Left renal pelvis (tissue), 4 donors: ENCODE measurements at regions not wholly inside any gene's neighbourhood (a gene's known extent, or its start where the extent isn't known, plus 50 kb on each side); places are given as distances from the start of the nearest gene placed in this dataset.
"Not testable (repeated sequence)": the region's sequence is repeated elsewhere in the genome, so short reads cannot be mapped to it uniquely, and the experiment has no call there.

Experiments
- DNase-seq, 4 donors: peaks; one replicate each; pipeline ENCODE4 v3.0.0-alpha.2; 2013; ENCODE audit warnings: low read depth in 4 of 4, low spot score in 3 of 4

DNA sequence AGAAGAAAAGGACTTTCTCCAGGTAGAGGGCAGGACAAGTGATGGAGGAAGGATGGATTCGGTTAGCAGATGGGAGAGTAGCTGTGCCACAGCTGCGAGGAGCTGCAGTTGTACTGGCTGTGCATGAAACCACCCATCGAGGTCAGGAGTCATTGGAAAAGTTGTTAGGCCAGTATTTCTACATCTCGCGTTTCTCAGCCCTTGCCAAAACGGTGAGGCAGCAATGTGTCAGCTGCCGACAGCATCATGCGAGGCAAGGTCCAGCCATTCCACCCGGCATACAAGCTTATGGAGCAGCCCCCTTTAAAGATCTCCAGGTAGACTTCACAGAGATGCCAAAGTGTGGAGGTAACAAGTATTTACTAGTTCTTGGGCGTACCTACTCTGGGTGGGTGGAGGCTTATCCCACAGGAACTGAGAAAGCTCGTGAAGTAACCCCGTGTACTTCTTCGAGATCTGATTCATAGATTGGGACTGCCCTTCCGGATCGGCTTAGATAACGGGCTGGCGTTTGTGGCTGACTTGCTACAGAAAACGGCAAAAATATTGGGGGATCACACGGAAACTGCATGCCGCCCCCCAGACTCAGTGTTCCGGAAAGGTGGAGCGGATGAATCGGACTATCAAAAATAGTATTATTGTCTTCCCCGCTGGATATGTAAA, 105.0 kb upstream of the HMX1 start:
- not testable (repeated sequence) for DNase-seq

DNA sequence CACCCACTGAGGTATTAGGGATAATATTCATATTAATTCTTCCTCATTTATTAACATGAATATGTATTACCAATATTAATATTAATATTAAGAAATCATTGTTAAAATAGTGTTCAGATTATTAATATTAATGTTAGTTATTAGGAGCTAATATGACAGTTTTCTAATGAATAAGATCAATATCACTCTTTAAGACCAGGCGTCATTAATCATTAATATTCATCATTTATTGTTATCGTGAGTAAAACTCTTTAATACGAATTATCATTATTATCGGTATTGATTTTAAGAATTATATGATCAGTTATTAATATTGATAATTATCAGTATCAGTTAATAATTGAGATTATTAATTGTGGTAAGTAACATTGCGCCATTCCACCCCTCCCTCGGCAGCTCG, 101.0 kb upstream of the HMX1 start:
- not testable (repeated sequence) for DNase-seq

DNA sequence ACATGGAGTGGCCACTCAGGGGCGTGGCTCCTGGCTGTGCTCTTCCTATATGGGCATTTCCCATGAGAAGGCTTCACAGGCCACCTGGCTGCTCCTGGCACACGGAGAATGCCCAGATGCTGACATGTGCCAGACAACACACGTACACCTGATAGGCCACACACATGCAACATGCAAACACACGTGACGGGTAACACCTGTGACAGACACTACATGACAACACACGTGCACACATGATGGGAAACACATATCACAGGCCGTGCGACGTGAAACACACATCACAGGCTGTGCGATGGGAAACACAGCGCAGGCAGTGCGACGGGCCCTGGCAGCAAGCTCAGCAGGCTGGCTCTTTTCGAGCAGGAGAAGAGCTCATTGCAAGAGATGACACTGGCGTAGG, 94.3 kb upstream of the HMX1 start:
- DNase-seq = not testable (repeated sequence)

DNA sequence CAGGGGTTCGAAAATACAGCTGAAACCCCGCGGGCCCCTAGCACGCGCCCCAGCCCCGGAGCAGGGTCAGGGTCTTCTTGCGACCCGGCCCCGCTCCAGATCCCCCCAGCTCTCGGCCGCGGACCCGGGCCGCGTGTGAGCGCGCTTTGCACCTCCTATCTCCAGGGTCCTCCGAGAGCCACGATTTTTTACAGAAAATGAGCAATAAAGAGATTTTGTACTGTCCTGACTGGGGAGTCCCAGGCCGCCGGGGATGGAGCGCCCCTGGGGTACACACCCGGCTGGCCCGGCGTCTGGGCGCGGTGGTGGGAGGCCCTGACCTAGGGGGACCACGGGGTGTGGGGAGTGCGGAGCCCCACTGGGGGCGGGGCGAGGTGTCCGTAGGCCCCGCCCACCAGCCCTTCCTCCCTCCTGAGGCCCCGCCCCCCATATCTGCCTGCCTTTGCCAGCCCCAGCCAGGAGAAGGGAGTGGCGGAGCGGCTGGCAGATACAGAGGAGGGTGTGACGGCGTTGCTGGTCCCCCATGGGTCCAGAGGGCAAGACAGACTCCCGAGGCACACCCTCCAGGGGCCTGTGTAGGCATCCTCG, 92.7 kb upstream of the HMX1 start:
- DNase-seq = not testable (repeated sequence)

DNA sequence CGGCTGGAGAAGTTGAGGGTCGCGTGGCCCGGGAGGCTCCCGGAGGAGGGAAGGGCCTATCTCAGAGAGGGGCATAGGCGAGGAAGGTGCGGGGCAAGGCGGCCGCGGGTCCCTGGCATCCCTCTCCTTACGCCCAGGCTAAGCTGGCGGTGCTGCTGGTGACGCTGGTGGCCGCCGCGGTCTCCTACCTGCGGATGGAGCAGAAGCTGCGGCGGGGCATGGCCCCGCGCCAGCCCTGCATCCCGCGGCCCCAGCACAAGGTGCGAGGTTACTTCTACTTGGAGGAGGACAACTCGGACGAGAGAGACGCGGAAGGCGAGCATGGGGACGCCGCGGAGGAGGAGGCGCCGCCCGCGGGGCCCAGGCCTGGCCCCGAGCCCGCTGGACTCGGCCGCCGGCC, 91.9 kb upstream of the HMX1 start:
- not testable (repeated sequence) for DNase-seq

DNA sequence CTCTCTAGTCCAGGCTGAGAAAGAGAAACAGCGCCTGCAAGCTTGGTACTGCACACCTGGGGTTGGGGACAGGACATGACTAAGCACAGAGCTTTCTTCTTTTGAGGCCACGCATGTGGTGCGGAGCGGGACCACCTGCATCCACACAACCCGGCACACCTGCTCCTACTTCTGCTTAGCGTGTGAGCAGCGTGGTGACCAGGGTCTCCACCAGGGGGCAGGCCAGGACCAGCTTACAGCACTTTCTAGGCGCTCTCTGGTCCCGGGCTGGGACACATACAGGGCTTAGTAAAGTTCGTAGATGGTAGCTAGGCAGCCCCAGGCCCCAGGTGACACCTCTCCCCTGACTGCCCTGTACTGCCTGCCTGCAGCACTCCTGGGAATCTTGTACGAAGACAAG, 89.7 kb upstream of the HMX1 start:
- peak in 2 of 4 donors; percentile 10 to 42 for DNase-seq

DNA sequence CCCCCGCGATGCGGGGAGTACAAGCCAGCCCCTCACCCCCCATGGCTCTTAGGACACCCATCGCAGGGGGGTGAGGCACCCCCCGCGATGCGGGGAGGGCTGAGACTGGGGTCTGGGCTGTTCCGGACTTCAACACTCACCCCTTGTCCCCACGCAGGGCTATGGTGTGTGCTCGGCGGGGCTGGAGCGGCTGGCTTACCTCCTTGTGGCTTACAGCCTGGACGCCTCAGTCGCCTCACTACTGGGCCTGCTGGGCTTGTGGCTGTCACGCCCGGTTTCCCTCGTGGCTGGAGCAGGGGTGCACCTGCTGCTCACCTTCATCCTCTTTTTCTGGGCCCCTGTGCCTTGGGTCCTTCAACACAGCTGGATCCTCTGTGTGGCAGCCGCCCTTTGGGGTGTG, 87.8 kb upstream of the HMX1 start:
- DNase-seq = not testable (repeated sequence)

DNA sequence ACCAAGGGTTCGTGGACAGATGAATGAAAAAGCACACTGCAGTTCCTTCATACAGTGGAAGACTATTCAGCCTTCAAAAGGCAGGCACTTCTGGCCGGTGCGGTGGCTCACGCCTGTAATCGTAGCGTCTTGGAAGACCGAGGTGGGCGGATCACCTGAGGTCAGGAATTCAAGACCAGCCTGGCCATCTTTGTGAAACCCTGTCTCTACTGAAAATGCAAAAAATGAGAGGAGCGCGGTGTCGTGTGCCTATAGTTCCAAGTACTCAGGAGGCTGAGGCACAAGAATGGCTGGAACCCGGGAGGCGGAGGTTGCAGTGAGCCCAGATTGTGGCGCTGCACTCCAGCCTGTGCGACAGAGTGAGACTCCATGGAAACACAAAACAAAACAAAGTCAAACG, 82.4 kb upstream of the HMX1 start:
- not testable (repeated sequence) for DNase-seq

DNA sequence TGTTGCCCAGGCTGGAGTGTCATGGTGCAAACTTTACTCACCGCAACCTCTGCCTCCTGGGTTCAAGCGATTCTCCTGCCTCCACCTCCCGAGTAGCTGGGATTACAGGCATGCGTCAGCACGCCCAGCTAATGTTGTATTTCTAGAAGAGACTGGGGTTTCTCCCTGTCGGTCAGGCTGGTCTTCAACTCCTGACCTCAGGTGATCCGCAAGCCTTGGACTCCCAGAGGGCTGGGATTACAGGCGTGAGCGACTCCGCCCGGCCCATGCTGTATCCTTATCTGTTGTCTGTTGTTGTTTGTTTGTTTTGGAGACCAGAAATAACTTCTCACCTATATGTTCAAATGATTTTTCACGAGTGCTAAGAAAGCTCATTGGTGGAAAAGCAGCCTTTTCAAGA, 81.2 kb upstream of the HMX1 start:
- DNase-seq = not testable (repeated sequence)

DNA sequence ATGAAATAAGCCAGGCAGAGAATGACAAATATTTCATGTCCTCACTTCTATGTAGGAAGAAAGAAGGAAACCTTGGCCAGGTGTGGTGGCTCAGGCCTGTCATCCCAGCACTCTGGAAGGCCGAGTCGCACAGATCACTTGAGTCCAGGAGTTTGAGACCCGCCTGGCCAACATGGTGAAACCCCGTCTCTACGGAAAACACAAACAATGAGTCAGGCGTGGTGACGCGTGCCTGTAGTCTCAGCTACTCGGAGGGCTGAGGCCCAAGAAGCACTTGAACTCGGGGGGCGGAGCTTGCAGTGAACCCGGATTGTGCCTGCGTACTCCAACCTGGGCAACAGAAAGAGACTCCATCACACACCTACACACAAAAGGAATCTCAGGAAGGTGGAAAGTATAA, 80.5 kb upstream of the HMX1 start:
- DNase-seq = not testable (repeated sequence)

DNA sequence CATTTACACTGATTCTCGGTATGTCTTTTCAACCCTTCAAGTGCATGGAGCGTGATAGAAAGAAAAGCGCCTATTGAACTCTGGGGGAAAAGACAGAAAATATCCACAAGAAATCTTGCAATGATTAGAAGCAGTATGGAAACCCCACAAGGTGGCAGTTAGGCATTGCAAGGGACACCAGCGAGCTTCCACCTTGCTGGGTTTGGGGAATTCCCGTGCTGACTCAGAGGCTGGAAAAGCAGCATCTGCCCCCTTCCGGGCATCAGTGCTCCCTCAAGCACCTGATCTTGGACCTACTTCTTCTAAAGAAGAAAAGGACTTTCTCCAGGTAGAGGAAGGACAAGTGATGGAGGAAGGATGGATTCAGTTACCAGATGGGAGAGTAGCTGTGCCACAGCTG, 73.9 kb upstream of the HMX1 start:
- DNase-seq = not testable (repeated sequence)

DNA sequence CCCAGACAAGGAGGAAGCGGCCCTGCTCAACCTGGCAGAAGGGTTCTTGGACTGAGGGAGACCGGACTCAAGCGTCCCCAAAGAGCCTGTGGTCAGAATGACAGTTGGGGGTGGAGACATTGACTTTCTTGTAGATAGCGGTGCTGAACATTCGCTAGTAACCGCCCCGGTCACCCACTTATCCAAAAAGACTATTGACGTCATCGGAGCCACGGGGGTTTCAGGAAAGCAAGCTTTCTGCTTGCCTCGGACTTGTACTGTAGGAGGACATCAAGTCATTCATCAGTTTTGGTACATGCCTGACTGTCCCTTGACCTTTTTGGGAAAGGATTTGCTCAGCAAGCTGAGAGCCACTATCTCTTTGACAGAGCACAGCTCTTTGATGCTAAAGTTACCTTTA, 71.7 kb upstream of the HMX1 start:
- DNase-seq = not testable (repeated sequence)

DNA sequence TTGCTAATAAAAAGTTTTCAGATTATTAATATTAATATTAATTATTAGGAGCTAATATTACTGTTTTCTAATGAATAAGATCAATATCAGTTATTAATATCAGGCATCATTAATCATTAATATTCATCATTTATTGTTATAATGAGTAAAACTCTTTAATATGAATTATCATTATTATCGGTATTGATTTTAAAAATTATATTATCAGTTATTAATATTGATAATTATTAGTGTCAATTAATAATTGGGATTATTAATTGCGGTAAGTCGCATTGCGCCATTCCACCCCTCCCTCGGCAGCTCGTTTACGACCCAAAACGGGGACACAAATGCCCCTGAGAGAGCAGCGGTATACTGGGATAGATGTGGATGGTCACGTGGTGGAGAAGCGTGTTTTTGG, 70.4 kb upstream of the HMX1 start:
- DNase-seq = not testable (repeated sequence)

DNA sequence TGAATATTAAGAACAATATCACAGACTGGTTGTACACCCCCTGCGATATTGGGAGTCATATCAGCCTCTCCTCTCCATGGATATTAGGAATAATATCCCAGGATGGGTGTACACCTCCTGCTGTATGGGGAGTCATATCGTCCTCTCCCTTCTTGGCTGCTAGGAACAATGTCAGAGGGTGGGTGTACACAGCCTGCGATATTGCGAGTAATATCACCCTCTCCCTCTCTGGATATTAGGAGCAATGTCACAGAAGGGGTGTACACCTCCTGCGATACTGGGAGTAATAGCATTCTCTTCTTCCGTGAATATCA, 69.8 kb upstream of the HMX1 start:
- DNase-seq = not testable (repeated sequence)

DNA sequence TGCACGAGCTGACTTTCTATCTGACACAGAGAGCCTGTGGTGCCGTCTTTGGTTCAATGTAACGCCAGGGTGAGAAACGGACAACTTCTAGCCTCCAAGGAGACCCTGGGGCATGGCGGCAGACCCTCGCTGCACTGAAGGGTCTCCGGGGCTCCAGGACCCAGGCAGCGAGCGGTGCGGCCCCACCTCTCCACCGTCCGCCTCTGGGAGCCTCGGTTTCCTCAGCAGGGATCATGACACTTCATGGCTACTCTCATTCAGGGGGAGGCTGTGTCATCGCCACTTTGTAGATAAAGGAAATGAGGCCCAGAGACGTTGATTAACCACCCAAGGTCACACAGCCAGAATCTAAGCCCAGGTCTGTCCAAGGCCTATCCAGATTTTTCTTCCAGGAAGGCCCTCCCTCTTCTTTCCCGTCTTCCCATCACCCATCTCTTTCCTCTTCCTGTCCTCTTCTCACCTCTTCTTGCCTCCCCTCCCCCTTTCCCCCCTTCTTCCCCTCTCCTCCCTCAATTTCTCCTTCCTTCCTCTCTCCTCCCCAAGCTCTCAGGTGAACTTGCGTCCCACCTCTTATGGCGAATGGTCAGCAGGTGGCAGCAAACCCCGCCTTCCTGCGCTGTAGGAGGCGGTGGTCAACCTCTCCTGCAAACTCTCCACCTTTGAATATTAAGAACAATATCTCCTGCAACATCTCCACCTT, 69.3 kb upstream of the HMX1 start:
- peak in 1 of 4 donors; percentile 22 for DNase-seq

DNA sequence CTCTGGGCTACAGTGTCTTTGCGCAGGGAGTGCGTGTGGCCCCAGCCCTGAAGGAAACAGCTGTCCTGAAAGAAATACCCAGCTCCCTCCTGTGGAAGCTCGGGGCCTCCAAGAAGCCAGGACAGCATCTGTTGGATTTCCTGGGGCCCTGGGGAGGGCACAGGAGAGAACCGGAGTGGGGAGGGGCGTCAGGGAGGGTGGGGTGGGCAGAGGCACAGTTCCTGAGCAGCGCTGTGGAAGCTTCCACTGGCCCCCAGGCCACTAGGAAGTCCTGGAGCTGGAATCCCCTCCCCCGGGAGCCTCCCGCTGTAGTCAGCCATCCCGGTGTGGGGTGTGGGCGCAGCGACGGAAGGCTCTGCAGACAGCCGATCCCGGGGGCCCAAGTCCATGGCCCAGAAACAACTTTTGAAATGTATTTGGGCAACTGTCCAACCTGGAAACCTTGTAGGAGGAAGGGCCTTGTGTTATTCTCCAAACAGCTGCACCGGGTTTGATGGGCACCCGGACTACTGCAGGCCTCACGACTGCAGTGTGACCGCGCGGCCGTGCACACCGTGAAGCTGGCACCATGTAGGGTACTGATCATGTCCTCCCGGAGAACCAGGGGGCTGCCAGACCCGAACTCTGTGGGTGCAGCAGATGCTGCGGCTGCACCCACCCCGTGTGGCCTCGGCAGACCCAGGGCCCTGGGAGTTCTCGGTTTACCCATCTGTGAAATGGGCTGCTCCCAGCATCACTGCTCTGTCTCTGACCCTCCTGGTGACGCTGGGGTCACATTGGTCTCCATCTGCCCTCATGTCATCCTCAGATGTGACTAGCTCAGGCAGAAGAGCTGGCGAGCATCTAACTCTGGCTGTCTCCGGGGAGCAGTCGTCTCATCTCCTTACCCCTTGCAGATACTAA, 68.5 kb upstream of the HMX1 start:
- peak in 2 of 4 donors; percentile 14 to 52 for DNase-seq

DNA sequence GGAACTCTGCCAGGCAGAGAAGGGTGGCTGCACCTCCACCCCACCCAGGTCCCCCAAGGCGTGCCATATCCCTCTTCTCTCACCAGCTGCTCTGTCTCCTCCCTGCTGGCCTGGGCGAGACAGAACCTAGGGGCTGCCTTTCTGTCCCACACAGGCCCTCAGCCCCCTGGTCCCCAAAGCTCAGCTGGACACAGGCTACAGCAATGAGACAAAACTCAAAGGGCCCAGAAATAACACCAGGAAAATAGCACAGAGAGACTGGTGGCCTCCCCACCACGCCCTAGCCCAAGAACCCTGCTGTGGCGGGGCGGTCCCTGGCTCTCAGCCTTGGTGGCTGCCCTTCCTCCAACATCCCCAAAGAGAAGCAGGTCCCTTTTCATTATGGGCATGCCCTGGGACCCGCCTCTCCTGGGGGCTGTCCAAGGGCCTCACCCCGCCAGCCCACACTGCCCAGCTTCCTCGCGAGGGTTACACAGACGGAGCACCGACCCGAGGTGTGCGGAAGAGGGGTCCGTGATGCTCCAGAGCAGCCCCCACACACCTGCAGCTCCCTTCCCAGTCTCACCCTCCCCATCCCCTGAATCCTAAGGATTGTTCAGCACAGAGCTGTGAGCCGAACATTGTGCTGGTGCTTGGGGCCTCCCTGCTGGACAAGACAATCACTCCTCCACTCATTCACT, 67.7 kb upstream of the HMX1 start:
- no peak for DNase-seq

DNA sequence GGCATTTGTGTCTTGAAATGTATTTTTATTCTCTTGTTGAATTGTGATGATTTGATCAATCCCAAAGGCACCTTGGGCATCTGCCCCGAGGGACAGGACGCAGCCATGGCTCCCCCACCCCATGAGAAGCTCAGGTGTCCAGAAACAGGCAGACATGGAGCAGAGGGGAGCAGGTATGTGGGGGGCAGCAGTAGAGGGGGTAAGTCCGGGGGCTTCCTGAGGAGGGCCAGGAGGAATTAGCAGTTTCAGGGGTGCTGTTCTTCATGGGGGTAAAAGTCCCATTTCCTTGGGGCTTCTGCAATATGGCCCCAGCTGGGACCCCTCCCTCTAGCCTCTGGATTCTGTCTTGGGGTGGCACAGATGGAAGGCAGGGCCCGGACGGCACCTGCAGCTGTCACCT, 67.0 kb upstream of the HMX1 start:
- DNase-seq = no peak

DNA sequence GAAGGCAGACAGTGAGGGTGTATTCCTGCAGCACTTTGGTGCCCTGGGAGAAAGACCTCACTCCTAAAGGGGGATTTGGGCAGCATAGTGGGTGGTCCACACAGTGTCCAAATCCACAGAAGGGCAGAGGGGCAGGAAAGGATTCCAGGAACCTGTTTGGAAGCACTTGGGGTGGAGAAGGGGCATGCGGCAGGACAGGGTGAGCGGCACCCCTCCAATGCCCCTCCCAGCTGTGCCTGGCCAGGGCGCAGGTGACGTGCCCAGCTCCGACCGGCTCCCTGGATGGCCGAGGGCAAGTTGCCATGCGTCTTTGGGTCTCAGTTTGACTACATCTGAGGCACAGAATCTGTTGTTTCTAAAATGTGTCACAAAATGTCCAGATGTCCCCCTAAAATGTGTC, 66.5 kb upstream of the HMX1 start:
- DNase-seq = no peak

DNA sequence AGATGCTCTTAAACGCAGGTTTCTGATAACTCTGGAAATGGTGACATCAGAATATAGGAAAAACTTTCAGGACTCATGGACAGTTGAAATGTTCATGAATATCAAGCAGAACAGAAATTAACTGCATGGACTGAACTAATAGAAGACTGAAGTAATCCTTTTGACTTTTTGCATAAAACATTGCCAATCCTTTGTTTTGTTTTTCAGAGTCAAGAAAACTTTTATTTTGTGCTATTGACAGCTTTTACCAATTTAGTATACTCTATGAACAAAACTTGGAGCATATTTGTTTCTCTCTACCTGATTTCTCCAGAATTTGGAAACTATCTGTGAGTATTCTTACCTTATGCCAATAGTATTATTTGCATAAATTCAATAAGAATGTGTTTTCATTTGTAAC, 61.2 kb upstream of the HMX1 start:
- no peak for DNase-seq

DNA sequence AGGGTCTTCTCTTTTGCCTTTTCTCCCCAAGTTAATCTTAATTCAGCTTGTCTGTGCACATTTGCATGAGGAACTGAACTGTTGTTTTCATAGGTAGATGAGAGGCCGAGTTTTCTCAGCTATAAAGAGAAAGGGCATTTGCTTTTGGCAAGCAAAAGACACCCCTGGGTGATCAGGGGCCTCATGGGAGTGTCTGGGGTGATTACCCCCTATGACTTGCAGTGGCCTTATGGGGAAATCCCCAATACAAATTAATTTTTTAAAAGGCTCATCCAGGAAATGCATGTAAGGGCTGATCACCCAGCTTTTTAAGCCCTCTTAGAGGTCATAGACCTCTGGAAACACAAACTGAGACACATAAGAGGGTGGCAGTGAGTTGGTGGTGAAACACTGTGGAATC, 56.4 kb upstream of the HMX1 start:
- no peak for DNase-seq
